Vagina (tissue), 2 donors: ENCODE measurements at regions not wholly inside any gene's neighbourhood (a gene's known extent, or its start where the extent isn't known, plus 50 kb on each side); places are given as distances from the start of the nearest gene placed in this dataset.

Experiments used
- DNase-seq, 2 donors: peaks; one replicate each; pipeline ENCODE4 v3.0.0-alpha.2; 2017; ENCODE audit errors: extremely low spot score in 2 of 2
- H3K27ac ChIP-seq: fragments of 200-600 bp; sonication (generic); one replicate; pipeline ENCODE4 v1.5.1; 2019
- H3K27me3 ChIP-seq: fragments of 200-600 bp; sonication (generic); one replicate; pipeline ENCODE4 v1.5.1; 2019
- H3K36me3 ChIP-seq, 2 donors: fragments of 200-600 bp; sonication (generic); one replicate each; pipeline ENCODE4 v1.5.1; 2017 to 2019
- H3K4me1 ChIP-seq: fragments of 200-600 bp; sonication (generic); one replicate; pipeline ENCODE4 v1.5.1; 2019
- H3K4me3 ChIP-seq, 2 donors: fragments of 200-600 bp; sonication (generic); 1 replicate in 1 of 2; 2 replicates in 1 of 2; pipeline ENCODE4 v1.5.1; 2016 to 2019
- H3K9me3 ChIP-seq: fragments of 200-600 bp; sonication (generic); one replicate; pipeline ENCODE4 v1.5.1; 2019
- CTCF ChIP-seq, 3 experiments: fragments of 450-650 bp in 2 of 3; fragments of 200-600 bp in 1 of 3; sonication (generic) in 1 of 3; IDR thresholded peaks; one replicate each; pipeline ENCODE4 v1.5.1; 2017 to 2019; ENCODE audit warnings: antibody characterized with exemption in 3 of 3, mild to moderate bottlenecking in 2 of 3, moderate library complexity in 2 of 3
- POLR2A ChIP-seq, 2 donors: fragments of 450-650 bp; IDR thresholded peaks; one replicate each; pipeline ENCODE4 v1.6.1; 2017; ENCODE audit warnings: antibody characterized with exemption in 2 of 2, mild to moderate bottlenecking in 2 of 2, moderate library complexity in 2 of 2
- POLR2AphosphoS5 ChIP-seq, 2 donors: sonication (generic); formaldehyde crosslinking; IDR thresholded peaks; one replicate each; pipeline ENCODE4 v1.9.0; 2017; ENCODE audit warnings: antibody characterized with exemption in 2 of 2, mild to moderate bottlenecking in 2 of 2, low read depth in 1 of 2; ENCODE audit not compliant: insufficient read depth in 1 of 2
- intact Hi-C: fragments of 100-400 bp; cut with DNase I; formaldehyde crosslinking; loops from one replicate; pipeline ENCODE4 v1.15.1; 2023

- H3K27ac ChIP-seq: no peak overlapping the region
- H3K36me3 ChIP-seq: no peaks in the 10 kb centered on the region
- intact Hi-C loops: no loop called here
- no peak for DNase-seq
- no peak overlapping the region for H3K4me3 ChIP-seq
- H3K9me3 ChIP-seq: no peaks in the 10 kb centered on the region
- no peaks in the 10 kb centered on the region for H3K27me3 ChIP-seq
- no peak for TF ChIP-seq POLR2A (IDR thresholded peaks at IDR 0.05)
- TF ChIP-seq CTCF (IDR thresholded peaks at IDR 0.05): no peak
- TF ChIP-seq POLR2AphosphoS5 (IDR thresholded peaks at IDR 0.05; ENCODE audit: insufficient read depth in 1 of 2, low read depth in 1 of 2): no peak
- no peaks in the 10 kb centered on the region for H3K4me1 ChIP-seq
Observed at GRCh38 chr14:26820138-26820537, 222.3 kb upstream of the NOVA1 start.

- intact Hi-C loops: no loop called here
- H3K36me3 ChIP-seq: no peaks in the 10 kb centered on the region
- no peak for TF ChIP-seq POLR2A (IDR thresholded peaks at IDR 0.05)
- TF ChIP-seq CTCF (IDR thresholded peaks at IDR 0.05): no peak
- TF ChIP-seq POLR2AphosphoS5 (IDR thresholded peaks at IDR 0.05; ENCODE audit: insufficient read depth in 1 of 2, low read depth in 1 of 2): no peak
- H3K27me3 ChIP-seq: no peaks in the 10 kb centered on the region
- no peak overlapping the region for H3K4me3 ChIP-seq
- DNase-seq: no peak
- H3K4me1 ChIP-seq: no peaks in the 10 kb centered on the region
- H3K27ac ChIP-seq: no peak overlapping the region
- no peaks in the 10 kb centered on the region for H3K9me3 ChIP-seq
Observed at GRCh38 chr14:26820572-26820971, 222.7 kb upstream of the NOVA1 start.

- intact Hi-C loops: no loop called here
- H3K4me3 ChIP-seq: no peak overlapping the region
- H3K9me3 ChIP-seq: no peaks in the 10 kb centered on the region
- H3K27ac ChIP-seq: no peak overlapping the region
- H3K27me3 ChIP-seq: no peaks in the 10 kb centered on the region
- no peak for TF ChIP-seq POLR2AphosphoS5 (IDR thresholded peaks at IDR 0.05; ENCODE audit: insufficient read depth in 1 of 2, low read depth in 1 of 2)
- no peak for TF ChIP-seq CTCF (IDR thresholded peaks at IDR 0.05)
- no peaks in the 10 kb centered on the region for H3K36me3 ChIP-seq
- no peak for DNase-seq
- no peaks in the 10 kb centered on the region for H3K4me1 ChIP-seq
Observed at GRCh38 chr14:26828741-26829140, 230.9 kb upstream of the NOVA1 start.

- intact Hi-C loops: no loop called here
- Histone ChIP-seq H3K4me1 (no peaks in the 10 kb centered on the region), H3K36me3 (no peaks in the 10 kb centered on the region), H3K27me3 (no peaks in the 10 kb centered on the region), H3K9me3 (no peaks in the 10 kb centered on the region), H3K27ac (no peak overlapping the region), H3K4me3 (no peak overlapping the region)
- TF ChIP-seq POLR2A (IDR thresholded peaks at IDR 0.05) (no peak), POLR2AphosphoS5 (IDR thresholded peaks at IDR 0.05; ENCODE audit: insufficient read depth in 1 of 2, low read depth in 1 of 2) (no peak), CTCF (IDR thresholded peaks at IDR 0.05) (no peak)
- no peak for DNase-seq
Observed at GRCh38 chr14:26833621-26834176, 235.9 kb upstream of the NOVA1 start.

- H3K27me3 ChIP-seq: no peaks in the 10 kb centered on the region
- no peaks in the 10 kb centered on the region for H3K9me3 ChIP-seq
- no peak overlapping the region for H3K27ac ChIP-seq
- no peaks in the 10 kb centered on the region for H3K36me3 ChIP-seq
- intact Hi-C loops: no loop called here
- no peak for DNase-seq
- H3K4me3 ChIP-seq: no peak overlapping the region
- no peaks in the 10 kb centered on the region for H3K4me1 ChIP-seq
- TF ChIP-seq CTCF (IDR thresholded peaks at IDR 0.05) (no peak), POLR2AphosphoS5 (IDR thresholded peaks at IDR 0.05; ENCODE audit: insufficient read depth in 1 of 2, low read depth in 1 of 2) (no peak), POLR2A (IDR thresholded peaks at IDR 0.05) (no peak)
Observed at GRCh38 chr14:26835979-26836570, 238.2 kb upstream of the NOVA1 start.
